Tibial artery (tissue), 4 donors: ENCODE measurements at regions not wholly inside any gene's neighbourhood (a gene's known extent, or its start where the extent isn't known, plus 50 kb on each side); places are given as distances from the start of the nearest gene placed in this dataset.

Source experiments
- DNase-seq, 2 donors: peaks; one replicate each; pipeline ENCODE4 v3.0.0-alpha.2; 2019
- H3K27ac ChIP-seq, 2 donors: fragments of 200-600 bp; sonication (generic) in 1 of 2; 1 replicate in 1 of 2; 2 replicates in 1 of 2; pipeline ENCODE4 v1.5.1; 2018 to 2019; ENCODE audit warnings: mild to moderate bottlenecking in 1 of 2
- H3K27me3 ChIP-seq, 2 donors: fragments of 200-600 bp; sonication (generic) in 1 of 2; one replicate each; pipeline versions ENCODE4 v1.5.1 to v1.6.0; 2016 to 2019
- H3K36me3 ChIP-seq, 3 donors: fragments of 200-600 bp; sonication (generic) in 2 of 3; one replicate each; pipeline ENCODE4 v1.5.1; 2016 to 2019; ENCODE audit warnings: mild to moderate bottlenecking in 2 of 3
- H3K4me1 ChIP-seq, 4 donors: fragments of 200-600 bp; sonication (generic) in 2 of 4; 1 replicate in 3 of 4; 2 replicates in 1 of 4; pipeline ENCODE4 v1.5.1; 2016 to 2019
- H3K4me3 ChIP-seq, 2 donors: fragments of 200-600 bp; sonication (generic) in 1 of 2; 1 replicate in 1 of 2; 2 replicates in 1 of 2; pipeline ENCODE4 v1.5.1; 2018 to 2019; ENCODE audit warnings: mild to moderate bottlenecking in 2 of 2
- H3K9me3 ChIP-seq, 3 donors: fragments of 200-600 bp; sonication (generic) in 1 of 3; one replicate each; pipeline ENCODE4 v1.5.1; 2016 to 2019
- intact Hi-C: fragments of 100-400 bp; cut with DNase I; formaldehyde crosslinking; loops from one replicate; pipeline ENCODE4 v1.15.0; 2023; ENCODE audit warnings: low total_unique reads
- TF ChIP-seq, protein P1 (sequence below), 2 experiments: fragments of 200-600 bp in 1 of 2; fragments of 450-650 bp in 1 of 2; IDR thresholded peaks; one replicate each; pipeline ENCODE4 v1.5.1; 2017 to 2019; ENCODE audit warnings: antibody characterized with exemption in 2 of 2, mild to moderate bottlenecking in 1 of 2, moderate library complexity in 1 of 2

DNA sequence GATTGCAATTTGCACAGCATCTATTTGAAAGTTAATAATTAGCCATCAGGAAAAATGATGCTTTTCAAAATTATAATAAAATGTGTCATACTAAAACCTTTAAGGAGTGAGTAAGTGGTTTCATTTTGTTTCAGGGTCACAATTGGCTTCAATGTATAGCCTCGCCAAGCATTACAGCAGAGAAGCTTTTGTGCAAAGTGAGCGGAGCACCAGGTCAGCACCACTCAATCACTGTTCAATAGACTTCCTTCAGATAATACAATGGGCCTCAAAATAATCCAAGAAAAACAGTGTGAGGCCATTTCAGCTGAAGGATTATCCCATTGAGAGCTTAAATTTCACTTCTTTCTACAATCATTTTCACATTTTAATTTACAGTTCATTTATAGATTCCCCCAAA lies 409.2 kb upstream of the SLIT2 start:
- TF ChIP-seq, protein P1, sequence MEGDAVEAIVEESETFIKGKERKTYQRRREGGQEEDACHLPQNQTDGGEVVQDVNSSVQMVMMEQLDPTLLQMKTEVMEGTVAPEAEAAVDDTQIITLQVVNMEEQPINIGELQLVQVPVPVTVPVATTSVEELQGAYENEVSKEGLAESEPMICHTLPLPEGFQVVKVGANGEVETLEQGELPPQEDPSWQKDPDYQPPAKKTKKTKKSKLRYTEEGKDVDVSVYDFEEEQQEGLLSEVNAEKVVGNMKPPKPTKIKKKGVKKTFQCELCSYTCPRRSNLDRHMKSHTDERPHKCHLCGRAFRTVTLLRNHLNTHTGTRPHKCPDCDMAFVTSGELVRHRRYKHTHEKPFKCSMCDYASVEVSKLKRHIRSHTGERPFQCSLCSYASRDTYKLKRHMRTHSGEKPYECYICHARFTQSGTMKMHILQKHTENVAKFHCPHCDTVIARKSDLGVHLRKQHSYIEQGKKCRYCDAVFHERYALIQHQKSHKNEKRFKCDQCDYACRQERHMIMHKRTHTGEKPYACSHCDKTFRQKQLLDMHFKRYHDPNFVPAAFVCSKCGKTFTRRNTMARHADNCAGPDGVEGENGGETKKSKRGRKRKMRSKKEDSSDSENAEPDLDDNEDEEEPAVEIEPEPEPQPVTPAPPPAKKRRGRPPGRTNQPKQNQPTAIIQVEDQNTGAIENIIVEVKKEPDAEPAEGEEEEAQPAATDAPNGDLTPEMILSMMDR (IDR thresholded peaks at IDR 0.05), result no peak
- intact Hi-C loops, result no loop called here
- H3K9me3 ChIP-seq, result no peaks in the 10 kb centered on the region
- no peak overlapping the region for H3K27ac ChIP-seq
- H3K27me3 ChIP-seq, result no peaks in the 10 kb centered on the region
- no peak for DNase-seq
- no peaks in the 10 kb centered on the region for H3K4me1 ChIP-seq
- H3K4me3 ChIP-seq, result no peak overlapping the region
- H3K36me3 ChIP-seq, result no peaks in the 10 kb centered on the region

DNA sequence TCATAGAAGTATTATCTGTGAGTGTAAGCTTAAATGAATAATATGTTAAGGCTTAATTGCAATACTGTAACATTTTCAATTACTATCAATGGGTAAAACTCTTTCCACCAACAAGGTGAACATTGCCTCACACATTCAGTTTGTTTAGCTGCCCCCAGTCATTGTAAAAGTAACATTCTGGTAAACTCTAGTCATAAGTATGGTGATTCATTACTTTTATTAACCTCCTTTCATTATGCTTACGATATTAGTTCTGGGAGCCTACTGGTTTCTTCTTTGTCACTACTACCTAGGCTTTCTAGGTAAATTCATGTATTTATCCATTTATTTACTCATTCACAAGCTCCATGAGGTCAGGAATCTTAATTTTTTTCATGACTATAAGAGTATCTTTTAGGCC lies 412.8 kb upstream of the SLIT2 start:
- no peak for DNase-seq
- Histone ChIP-seq H3K9me3 (no peaks in the 10 kb centered on the region), H3K27me3 (no peaks in the 10 kb centered on the region), H3K4me1 (no peaks in the 10 kb centered on the region), H3K27ac (no peak overlapping the region), H3K4me3 (no peak overlapping the region), H3K36me3 (no peaks in the 10 kb centered on the region)
- TF ChIP-seq, protein P1 (IDR thresholded peaks at IDR 0.05), result no peak
- intact Hi-C loops, result no loop called here

DNA sequence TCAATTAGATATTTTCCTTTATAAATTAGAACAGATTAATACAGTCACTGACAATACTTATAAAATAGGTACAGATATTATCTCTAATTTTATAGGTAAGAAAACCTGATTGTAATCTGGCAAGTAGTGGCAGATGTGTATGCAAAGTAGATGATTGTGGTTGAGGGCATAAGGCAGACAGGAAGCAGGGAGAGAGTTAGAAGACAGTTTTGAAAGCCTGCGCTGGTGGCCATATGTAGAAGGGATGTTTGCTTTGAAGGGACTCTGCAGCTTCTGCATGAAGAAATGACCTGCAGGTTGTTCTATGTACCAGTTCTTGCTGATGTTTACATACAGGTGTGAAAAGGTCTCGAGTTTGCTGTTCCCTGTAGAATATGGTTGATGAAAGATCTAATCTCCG lies 416.3 kb upstream of the SLIT2 start:
- Histone ChIP-seq H3K36me3 (no peaks in the 10 kb centered on the region), H3K4me3 (no peak overlapping the region), H3K9me3 (no peaks in the 10 kb centered on the region), H3K27ac (no peak overlapping the region), H3K27me3 (no peaks in the 10 kb centered on the region), H3K4me1 (no peaks in the 10 kb centered on the region)
- intact Hi-C loops, result no loop called here
- DNase-seq, result no peak
- TF ChIP-seq, protein P1 (IDR thresholded peaks at IDR 0.05), result no peak

DNA sequence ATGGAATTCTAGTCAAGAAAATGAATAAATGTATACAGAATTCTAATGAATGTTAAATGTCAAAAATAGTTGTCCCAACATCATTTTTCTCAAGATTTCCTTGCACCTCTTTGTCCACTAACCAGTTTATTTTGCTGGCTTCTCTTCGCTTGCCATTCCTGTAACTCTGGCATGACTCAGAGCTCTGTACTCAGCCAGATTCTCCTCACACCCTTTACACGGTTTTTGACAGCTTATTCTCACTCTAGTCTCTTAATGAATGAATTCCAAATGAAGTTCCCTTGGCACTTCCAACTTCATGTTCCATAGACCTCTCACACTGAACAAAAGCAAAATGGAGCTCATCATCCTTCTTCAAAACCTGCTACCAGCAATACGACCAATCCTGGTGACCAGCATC lies 419.3 kb upstream of the SLIT2 start:
- Histone ChIP-seq H3K9me3 (no peaks in the 10 kb centered on the region), H3K36me3 (no peaks in the 10 kb centered on the region), H3K4me1 (no peaks in the 10 kb centered on the region), H3K27ac (no peak overlapping the region), H3K4me3 (no peak overlapping the region), H3K27me3 (no peaks in the 10 kb centered on the region)
- intact Hi-C loops, result no loop called here
- no peak for DNase-seq
- TF ChIP-seq, protein P1 (IDR thresholded peaks at IDR 0.05), result no peak

DNA sequence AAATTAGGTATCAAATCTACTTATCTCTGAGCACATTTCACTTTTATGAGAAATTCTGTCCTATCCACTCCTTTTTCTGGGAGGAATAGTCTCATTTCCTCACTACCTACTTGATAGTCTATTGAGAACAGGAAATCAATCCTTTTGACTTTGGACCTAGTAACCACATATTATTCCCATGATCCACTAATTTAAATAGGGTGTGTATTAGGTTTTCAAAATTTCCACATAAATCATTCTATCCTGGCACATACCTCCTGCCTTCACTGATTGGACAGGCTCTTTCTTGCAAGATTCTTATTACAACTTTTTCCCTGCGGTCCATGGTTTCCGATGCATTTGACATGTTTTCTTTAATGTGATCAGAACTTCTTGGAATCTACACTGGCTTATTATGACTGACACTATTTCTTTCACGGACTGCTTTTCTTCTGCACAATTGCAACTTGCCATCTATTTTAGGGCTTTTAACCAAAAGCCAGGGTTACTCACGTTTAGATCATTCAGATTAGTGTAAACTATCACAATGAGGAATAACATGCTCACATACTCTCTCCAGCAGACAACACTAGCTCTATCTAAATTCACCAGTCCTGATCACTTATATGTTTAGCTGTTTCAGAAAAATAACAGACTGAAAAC lies 419.9 kb upstream of the SLIT2 start:
- DNase-seq, result no peak
- no peaks in the 10 kb centered on the region for H3K27me3 ChIP-seq
- H3K36me3 ChIP-seq, result no peaks in the 10 kb centered on the region
- H3K27ac ChIP-seq, result no peak overlapping the region
- H3K4me3 ChIP-seq, result no peak overlapping the region
- TF ChIP-seq, protein P1 (IDR thresholded peaks at IDR 0.05), result no peak
- H3K9me3 ChIP-seq, result no peaks in the 10 kb centered on the region
- intact Hi-C loops, result no loop called here
- H3K4me1 ChIP-seq, result no peaks in the 10 kb centered on the region

DNA sequence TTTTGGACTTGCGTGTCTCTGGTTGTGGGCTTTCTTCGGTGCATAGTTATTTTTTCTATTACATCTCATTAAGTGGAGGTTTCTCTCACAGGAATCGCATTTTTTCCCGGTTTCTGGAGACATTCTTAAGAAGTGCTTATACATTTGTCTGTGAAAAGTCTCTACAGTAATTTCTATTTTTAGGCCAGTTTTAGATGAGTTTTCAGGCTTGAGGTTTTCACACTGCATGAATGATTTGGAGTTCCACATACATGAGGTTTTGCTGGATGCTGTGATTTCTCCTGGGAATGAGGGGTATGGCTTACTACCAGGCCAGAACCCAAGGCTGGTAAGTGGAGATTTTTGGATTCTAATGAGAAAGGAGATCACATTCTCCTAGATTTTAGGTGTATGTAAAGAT lies 422.6 kb upstream of the SLIT2 start:
- no peak for DNase-seq
- TF ChIP-seq, protein P1 (IDR thresholded peaks at IDR 0.05), result no peak

More for the DNA sequence above, 422.6 kb upstream of the SLIT2 start:
- Histone ChIP-seq H3K4me1 (no peaks in the 10 kb centered on the region), H3K36me3 (no peaks in the 10 kb centered on the region), H3K27ac (no peak overlapping the region), H3K4me3 (no peak overlapping the region), H3K27me3 (no peaks in the 10 kb centered on the region), H3K9me3 (no peaks in the 10 kb centered on the region)
- intact Hi-C loops, result no loop called here
